CD4-positive, alpha-beta T cell treated with Interleukin-10 for 1 hour (primary cell): ENCODE measurements at regions not wholly inside any gene's neighbourhood (a gene's known extent, or its start where the extent isn't known, plus 50 kb on each side); places are given as distances from the start of the nearest gene placed in this dataset.

Experiments
- DNase-seq: peaks from one replicate; pipeline ENCODE4 v3.0.0-alpha.2; 2020

GRCh38 chr5:133905424-133905823, 63.0 kb downstream of the C5orf15 start:
- DNase-seq, result no peak

GRCh38 chr5:133904641-133905040, 63.8 kb downstream of the C5orf15 start:
- no peak for DNase-seq

GRCh38 chr5:133902511-133903118, 65.8 kb downstream of the C5orf15 start:
- DNase-seq, result no peak

GRCh38 chr5:133900534-133901270, 67.7 kb downstream of the C5orf15 start:
- DNase-seq, result no peak

GRCh38 chr5:133899506-133899905, 68.9 kb downstream of the C5orf15 start:
- no peak for DNase-seq

GRCh38 chr5:133898440-133898839, 70.0 kb downstream of the C5orf15 start:
- DNase-seq, result no peak

GRCh38 chr5:133897431-133897830, 71.0 kb downstream of the C5orf15 start:
- no peak for DNase-seq

GRCh38 chr5:133896873-133897272, 71.6 kb downstream of the C5orf15 start:
- no peak for DNase-seq

- DNase-seq, result no peak
These were observed 72.2 kb downstream of the C5orf15 start for GRCh38 chr5:133895979-133896845.

GRCh38 chr5:133894143-133894542, 74.3 kb downstream of the C5orf15 start:
- no peak for DNase-seq

GRCh38 chr5:133892774-133893173, 75.7 kb downstream of the C5orf15 start:
- DNase-seq, result no peak

GRCh38 chr5:133892306-133892705, 76.1 kb downstream of the C5orf15 start:
- no peak for DNase-seq

GRCh38 chr5:133891390-133891789, 77.0 kb downstream of the C5orf15 start:
- DNase-seq, result no peak

GRCh38 chr5:133890776-133891280, 77.6 kb downstream of the C5orf15 start:
- no peak for DNase-seq

GRCh38 chr5:133890314-133890713, 78.1 kb downstream of the C5orf15 start:
- no peak for DNase-seq

GRCh38 chr5:133889271-133889905, 79.0 kb downstream of the C5orf15 start:
- no peak for DNase-seq

- DNase-seq, result no peak
These were observed 79.8 kb downstream of the C5orf15 start for GRCh38 chr5:133888625-133888991.

- no peak for DNase-seq
These were observed 82.9 kb downstream of the C5orf15 start for GRCh38 chr5:133885566-133885965.

GRCh38 chr5:133884569-133885311, 83.7 kb downstream of the C5orf15 start:
- DNase-seq, result no peak

GRCh38 chr5:133883916-133884315, 84.5 kb downstream of the C5orf15 start:
- DNase-seq, result no peak

GRCh38 chr5:133882846-133883245, 85.6 kb downstream of the C5orf15 start:
- DNase-seq, result no peak

GRCh38 chr5:133882389-133882695, 86.1 kb downstream of the C5orf15 start:
- no peak for DNase-seq
